Smooth muscle cell (in vitro differentiated cells): ENCODE measurements at regions not wholly inside any gene's neighbourhood (a gene's known extent, or its start where the extent isn't known, plus 50 kb on each side); places are given as distances from the start of the nearest gene placed in this dataset.

Experiments
- DNase-seq: peaks from one replicate; lab custom pipeline; 2025; ENCODE audit not compliant: unreplicated experiment; lab: John Stamatoyannopoulos, UW
- H2AFZ ChIP-seq: fragments of 200-600 bp; sonication (generic); 2 replicates; pipeline ENCODE4 v1.6.0; 2016; ENCODE audit warnings: antibody characterized with exemption, low read depth, mild to moderate bottlenecking
- H3F3A ChIP-seq: fragments of 200-600 bp; sonication (generic); 2 replicates; pipeline ENCODE4 v1.6.0; 2017; ENCODE audit warnings: antibody characterized with exemption, low read depth
- H3K27ac ChIP-seq: fragments of 200-600 bp; sonication (generic); 2 replicates; pipeline ENCODE4 v1.5.1; 2016; ENCODE audit warnings: low read depth, mild to moderate bottlenecking
- H3K27me3 ChIP-seq: fragments of 200-600 bp; sonication (generic); 2 replicates; pipeline ENCODE4 v1.6.1; 2016; ENCODE audit warnings: low read depth, mild to moderate bottlenecking
- H3K36me3 ChIP-seq: fragments of 200-600 bp; sonication (generic); 2 replicates; pipeline ENCODE4 v1.5.1; 2016; ENCODE audit warnings: low read depth
- H3K4me1 ChIP-seq: fragments of 200-600 bp; sonication (generic); 2 replicates; pipeline ENCODE4 v1.5.1; 2016; ENCODE audit warnings: low read depth
- H3K4me2 ChIP-seq: fragments of 200-600 bp; sonication (generic); 2 replicates; pipeline ENCODE4 v1.6.0; 2016; ENCODE audit warnings: mild to moderate bottlenecking
- H3K4me3 ChIP-seq: fragments of 200-600 bp; sonication (generic); 2 replicates; pipeline ENCODE4 v1.5.1; 2016; ENCODE audit warnings: mild to moderate bottlenecking
- H3K79me2 ChIP-seq: fragments of 200-600 bp; sonication (generic); 2 replicates; pipeline ENCODE4 v1.6.0; 2016; ENCODE audit warnings: low read depth, mild to moderate bottlenecking
- H3K9ac ChIP-seq: fragments of 200-600 bp; sonication (generic); 2 replicates; pipeline ENCODE4 v1.6.0; 2016; ENCODE audit warnings: low read depth
- H3K9me3 ChIP-seq: fragments of 200-600 bp; sonication (generic); replicated peaks from 2 replicates; pipeline ENCODE4 v1.5.1; 2016; ENCODE audit warnings: low read depth
- H4K20me1 ChIP-seq: fragments of 200-600 bp; sonication (generic); 2 replicates; pipeline ENCODE4 v1.6.0; 2016; ENCODE audit warnings: low read depth
- CTCF ChIP-seq: fragments of 200-600 bp; sonication (generic); IDR thresholded peaks from 2 replicates; pipeline ENCODE4 v1.5.1; 2017; ENCODE audit warnings: borderline replicate concordance, mild to moderate bottlenecking, antibody characterized with exemption; ENCODE audit not compliant: insufficient read depth, poor library complexity, severe bottlenecking
- WGBS: methylation state at CpG from one replicate; pipeline ENCODE4 v1.1.7; 2016; ENCODE audit warnings: low lambda C conversion rate; 5-methylcytosine and 5-hydroxymethylcytosine counted together

- Histone ChIP-seq H3K4me3 (no peak overlapping the region), H3K27me3 (no peaks in the 10 kb centered on the region), H3F3A (no peaks in the 10 kb centered on the region), H4K20me1 (no peaks in the 10 kb centered on the region), H3K4me2 (no peak overlapping the region), H3K79me2 (no peaks in the 10 kb centered on the region), H3K27ac (no peak overlapping the region), H3K9me3 (no peaks in the 10 kb centered on the region), H2AFZ (no peak overlapping the region), H3K9ac (no peak overlapping the region), H3K36me3 (no peaks in the 10 kb centered on the region), H3K4me1 (no peaks in the 10 kb centered on the region)
- DNase-seq = no peak
- WGBS = 88% methylated on average over 2 of the region's 2 CpGs
- no peak for TF ChIP-seq CTCF
Observed at GRCh38 chr3:163450698-163451097, 1627.6 kb downstream of the SI start.

GRCh38 chr3:163438760-163439159 lies 1639.5 kb downstream of the SI start:
- Histone ChIP-seq H4K20me1 (no peaks in the 10 kb centered on the region), H3K27me3 (no peaks in the 10 kb centered on the region), H3K4me2 (no peak overlapping the region), H3K36me3 (no peaks in the 10 kb centered on the region), H3K4me3 (no peak overlapping the region), H3K9me3 (no peaks in the 10 kb centered on the region), H2AFZ (no peak overlapping the region), H3K27ac (no peak overlapping the region), H3K79me2 (no peaks in the 10 kb centered on the region), H3F3A (no peaks in the 10 kb centered on the region), H3K9ac (no peak overlapping the region), H3K4me1 (no peaks in the 10 kb centered on the region)
- DNase-seq = no peak
- no peak for TF ChIP-seq CTCF
- WGBS = 88% methylated on average over 2 of the region's 2 CpGs

GRCh38 chr3:163422671-163423070 lies 1655.6 kb downstream of the SI start:
- no peak for DNase-seq
- Histone ChIP-seq H3K36me3 (no peaks in the 10 kb centered on the region), H3K27me3 (no peaks in the 10 kb centered on the region), H4K20me1 (no peaks in the 10 kb centered on the region), H3K9ac (no peak overlapping the region), H3K4me3 (no peak overlapping the region), H3K4me2 (no peak overlapping the region), H3K27ac (no peak overlapping the region), H2AFZ (no peak overlapping the region), H3F3A (no peaks in the 10 kb centered on the region), H3K9me3 (no peaks in the 10 kb centered on the region), H3K4me1 (no peaks in the 10 kb centered on the region), H3K79me2 (no peaks in the 10 kb centered on the region)
- 89% methylated on average over 3 of the region's 3 CpGs for whole genome bisulfite sequencing
- no peak for TF ChIP-seq CTCF

- no peak overlapping the region for H2AFZ ChIP-seq
- H3K9me3 ChIP-seq = no peaks in the 10 kb centered on the region
- 91% methylated on average over 3 of the region's 3 CpGs for WGBS
- H3K4me3 ChIP-seq = no peak overlapping the region
- no peak for DNase-seq
- no peaks in the 10 kb centered on the region for H3K27me3 ChIP-seq
- H4K20me1 ChIP-seq = no peaks in the 10 kb centered on the region
- H3K9ac ChIP-seq = no peak overlapping the region
- H3K4me1 ChIP-seq = no peaks in the 10 kb centered on the region
- H3K4me2 ChIP-seq = no peak overlapping the region
- TF ChIP-seq CTCF = no peak
- no peaks in the 10 kb centered on the region for H3K79me2 ChIP-seq
- H3K27ac ChIP-seq = no peak overlapping the region
- H3K36me3 ChIP-seq = no peaks in the 10 kb centered on the region
- no peaks in the 10 kb centered on the region for H3F3A ChIP-seq
Observed at GRCh38 chr3:163391407-163392181, 1686.7 kb downstream of the SI start.
